IPS-20b (cell line): ENCODE measurements at regions not wholly inside any gene's neighbourhood (a gene's known extent, or its start where the extent isn't known, plus 50 kb on each side); places are given as distances from the start of the nearest gene placed in this dataset.
A peak's percentile ranks its signal among the peaks of the same experiment; 100 is the strongest.

Experiments
- H3K27ac ChIP-seq: one replicate; pipeline ENCODE4 v1.5.1; 2013; ENCODE audit warnings: low read length
- H3K27me3 ChIP-seq: 2 replicates; pipeline ENCODE4 v1.6.1; 2013; ENCODE audit warnings: mild to moderate bottlenecking, low read length, inconsistent platforms; ENCODE audit not compliant: insufficient read depth
- H3K36me3 ChIP-seq: 2 replicates; pipeline ENCODE4 v1.6.1; 2013; ENCODE audit warnings: low read depth, mild to moderate bottlenecking, inconsistent platforms, low read length, moderate library complexity; ENCODE audit not compliant: insufficient read depth
- H3K4me1 ChIP-seq: 2 replicates; pipeline ENCODE4 v1.6.1; 2013; ENCODE audit warnings: mild to moderate bottlenecking, control low read depth, inconsistent platforms, low read length, moderate library complexity; ENCODE audit not compliant: insufficient read depth
- H3K4me3 ChIP-seq: 2 replicates; pipeline ENCODE4 v1.5.1; 2013; ENCODE audit warnings: mild to moderate bottlenecking, low read length, inconsistent platforms
- H3K9ac ChIP-seq: 2 replicates; pipeline ENCODE4 v1.6.1; 2013; ENCODE audit warnings: low read depth, mild to moderate bottlenecking, inconsistent platforms, low read length, moderate library complexity
- H3K9me3 ChIP-seq: 2 replicates; pipeline ENCODE4 v1.6.1; 2013; ENCODE audit warnings: mild to moderate bottlenecking, low read depth, low read length, inconsistent platforms; ENCODE audit not compliant: insufficient read depth

GRCh38 chr18:67047334-67047733 is 443.4 kb upstream of the CDH19 start:
- Histone ChIP-seq H3K4me1 (no peaks in the 10 kb centered on the region), H3K27ac (no peak overlapping the region)

GRCh38 chr18:67043276-67043675 is 439.4 kb upstream of the CDH19 start:
- Histone ChIP-seq H3K9ac (no peak overlapping the region), H3K27ac (no peak overlapping the region), H3K27me3 (no peaks in the 10 kb centered on the region), H3K4me3 (no peak overlapping the region), H3K36me3 (no peaks in the 10 kb centered on the region), H3K9me3 (no peaks in the 10 kb centered on the region), H3K4me1 (peaks cover 6% of the 10 kb centered on the region; the same call in 1 of the 2 replicates)

More at GRCh38 chr18:67047334-67047733, 443.4 kb upstream of the CDH19 start:
- H3K9ac ChIP-seq = no peak overlapping the region
- no peak overlapping the region for H3K4me3 ChIP-seq
- H3K36me3 ChIP-seq = no peaks in the 10 kb centered on the region
- H3K9me3 ChIP-seq = no peaks in the 10 kb centered on the region
- no peaks in the 10 kb centered on the region for H3K27me3 ChIP-seq

GRCh38 chr18:67041334-67041733 is 437.4 kb upstream of the CDH19 start:
- Histone ChIP-seq H3K36me3 (no peaks in the 10 kb centered on the region), H3K4me1 (peaks cover 6% of the 10 kb centered on the region; the same call in 1 of the 2 replicates), H3K9me3 (no peaks in the 10 kb centered on the region)

GRCh38 chr18:67035026-67035425 is 431.1 kb upstream of the CDH19 start:
- Histone ChIP-seq H3K9ac (peak overlapping the region; percentile 49; the same call in 1 of the 2 replicates), H3K27me3 (no peaks in the 10 kb centered on the region), H3K4me1 (no peaks in the 10 kb centered on the region), H3K36me3 (no peaks in the 10 kb centered on the region), H3K9me3 (no peaks in the 10 kb centered on the region), H3K27ac (no peak overlapping the region), H3K4me3 (no peak overlapping the region)

More at GRCh38 chr18:67041334-67041733, 437.4 kb upstream of the CDH19 start:
- Histone ChIP-seq H3K9ac (peak overlapping the region; percentile 24; the same call in 1 of the 2 replicates), H3K27ac (no peak overlapping the region), H3K4me3 (no peak overlapping the region), H3K27me3 (no peaks in the 10 kb centered on the region)

- no peak overlapping the region for H3K9ac ChIP-seq
- H3K27me3 ChIP-seq = no peaks in the 10 kb centered on the region
- H3K4me1 ChIP-seq = 0 out of 2 replicates have a peak, but pooled peaks cover 5% of the 10 kb centered on the region
- no peaks in the 10 kb centered on the region for H3K9me3 ChIP-seq
- H3K36me3 ChIP-seq = no peaks in the 10 kb centered on the region
- no peak overlapping the region for H3K27ac ChIP-seq
- H3K4me3 ChIP-seq = no peak overlapping the region
Measured at GRCh38 chr18:67023059-67023458, 419.2 kb upstream of the CDH19 start.

- Histone ChIP-seq H3K36me3 (no peaks in the 10 kb centered on the region), H3K9ac (no peak overlapping the region), H3K27me3 (no peaks in the 10 kb centered on the region), H3K4me3 (no peak overlapping the region), H3K9me3 (no peaks in the 10 kb centered on the region), H3K27ac (no peak overlapping the region), H3K4me1 (no peaks in the 10 kb centered on the region)
Measured at GRCh38 chr18:67010919-67011318, 407.0 kb upstream of the CDH19 start.

GRCh38 chr18:67007999-67008398 is 404.1 kb upstream of the CDH19 start:
- Histone ChIP-seq H3K27ac (no peak overlapping the region), H3K36me3 (no peaks in the 10 kb centered on the region), H3K9ac (no peak overlapping the region), H3K4me3 (no peak overlapping the region), H3K4me1 (no peaks in the 10 kb centered on the region), H3K27me3 (no peaks in the 10 kb centered on the region), H3K9me3 (no peaks in the 10 kb centered on the region)

GRCh38 chr18:67007085-67007484 is 403.2 kb upstream of the CDH19 start:
- Histone ChIP-seq H3K27ac (no peak overlapping the region), H3K27me3 (no peaks in the 10 kb centered on the region), H3K36me3 (no peaks in the 10 kb centered on the region), H3K4me3 (no peak overlapping the region), H3K9ac (no peak overlapping the region), H3K9me3 (no peaks in the 10 kb centered on the region), H3K4me1 (no peaks in the 10 kb centered on the region)

- H3K36me3 ChIP-seq = no peaks in the 10 kb centered on the region
- H3K4me3 ChIP-seq = no peak overlapping the region
- H3K9me3 ChIP-seq = no peaks in the 10 kb centered on the region
- H3K4me1 ChIP-seq = no peaks in the 10 kb centered on the region
- H3K9ac ChIP-seq = no peak overlapping the region
- no peak overlapping the region for H3K27ac ChIP-seq
- H3K27me3 ChIP-seq = no peaks in the 10 kb centered on the region
Measured at GRCh38 chr18:67001052-67001451, 397.2 kb upstream of the CDH19 start.

- H3K36me3 ChIP-seq = no peaks in the 10 kb centered on the region
- H3K27ac ChIP-seq = no peak overlapping the region
- H3K4me3 ChIP-seq = no peak overlapping the region
- no peaks in the 10 kb centered on the region for H3K9me3 ChIP-seq
- no peak overlapping the region for H3K9ac ChIP-seq
- no peaks in the 10 kb centered on the region for H3K4me1 ChIP-seq
- no peaks in the 10 kb centered on the region for H3K27me3 ChIP-seq
Measured at GRCh38 chr18:66999003-66999402, 395.1 kb upstream of the CDH19 start.

GRCh38 chr18:66995270-66995669 is 391.4 kb upstream of the CDH19 start:
- Histone ChIP-seq H3K4me1 (no peaks in the 10 kb centered on the region), H3K27ac (no peak overlapping the region), H3K27me3 (no peaks in the 10 kb centered on the region), H3K9ac (no peak overlapping the region), H3K4me3 (no peak overlapping the region), H3K36me3 (no peaks in the 10 kb centered on the region), H3K9me3 (no peaks in the 10 kb centered on the region)

GRCh38 chr18:66994790-66995189 is 390.9 kb upstream of the CDH19 start:
- Histone ChIP-seq H3K9me3 (no peaks in the 10 kb centered on the region), H3K4me1 (no peaks in the 10 kb centered on the region), H3K9ac (no peak overlapping the region), H3K4me3 (no peak overlapping the region), H3K27me3 (no peaks in the 10 kb centered on the region), H3K27ac (no peak overlapping the region), H3K36me3 (no peaks in the 10 kb centered on the region)
